Kidney epithelial cell (primary cell): ENCODE measurements at regions not wholly inside any gene's neighbourhood (a gene's known extent, or its start where the extent isn't known, plus 50 kb on each side); places are given as distances from the start of the nearest gene placed in this dataset.

ENCODE experiments used
- DNase-seq: peaks from one replicate; pipeline ENCODE4 v3.0.0-alpha.2; 2010; ENCODE audit warnings: low read depth
- H3K27me3 ChIP-seq: 2 replicates; pipeline ENCODE4 v1.6.0; 2011; ENCODE audit warnings: low read length; ENCODE audit not compliant: control insufficient read depth, insufficient read depth
- H3K36me3 ChIP-seq: 2 replicates; pipeline ENCODE4 v1.5.1; 2011; ENCODE audit warnings: low read length; ENCODE audit not compliant: control insufficient read depth, insufficient read depth
- H3K4me3 ChIP-seq: 2 replicates; pipeline ENCODE4 v1.5.1; 2011; ENCODE audit warnings: low read depth, mild to moderate bottlenecking, control low read depth, low read length
- TF ChIP-seq, protein P1 (sequence below): IDR thresholded peaks from 2 replicates; pipeline ENCODE4 v1.5.1; 2011; ENCODE audit warnings: mild to moderate bottlenecking, moderate library complexity, low read length, control low read depth, inconsistent platforms; ENCODE audit not compliant: insufficient read depth, poor library complexity, severe bottlenecking

DNA sequence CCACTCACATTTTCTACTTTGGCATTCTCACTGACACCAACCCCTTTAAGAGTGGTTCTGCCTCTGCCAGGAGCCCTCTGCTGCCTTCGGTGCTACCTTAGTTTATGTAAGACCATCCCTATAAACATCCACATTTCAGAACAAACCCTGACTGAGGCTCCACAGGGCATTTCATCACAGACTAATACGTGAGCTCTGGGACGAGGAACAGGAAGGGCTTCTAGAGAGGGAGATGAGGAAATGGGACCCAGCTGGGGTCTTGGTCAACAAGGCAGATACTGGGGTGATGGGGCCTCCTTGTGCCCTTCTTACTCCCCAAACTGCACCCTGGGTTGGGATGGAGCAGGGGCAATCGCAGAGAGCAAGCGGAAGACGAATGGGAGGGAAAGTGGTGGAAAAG is 86.5 kb upstream of the FYN start:
- H3K36me3 ChIP-seq, result no peaks in the 10 kb centered on the region
- H3K27me3 ChIP-seq, result no peaks in the 10 kb centered on the region
- DNase-seq, result no peak
- H3K4me3 ChIP-seq, result no peak overlapping the region
- TF ChIP-seq, protein P1, sequence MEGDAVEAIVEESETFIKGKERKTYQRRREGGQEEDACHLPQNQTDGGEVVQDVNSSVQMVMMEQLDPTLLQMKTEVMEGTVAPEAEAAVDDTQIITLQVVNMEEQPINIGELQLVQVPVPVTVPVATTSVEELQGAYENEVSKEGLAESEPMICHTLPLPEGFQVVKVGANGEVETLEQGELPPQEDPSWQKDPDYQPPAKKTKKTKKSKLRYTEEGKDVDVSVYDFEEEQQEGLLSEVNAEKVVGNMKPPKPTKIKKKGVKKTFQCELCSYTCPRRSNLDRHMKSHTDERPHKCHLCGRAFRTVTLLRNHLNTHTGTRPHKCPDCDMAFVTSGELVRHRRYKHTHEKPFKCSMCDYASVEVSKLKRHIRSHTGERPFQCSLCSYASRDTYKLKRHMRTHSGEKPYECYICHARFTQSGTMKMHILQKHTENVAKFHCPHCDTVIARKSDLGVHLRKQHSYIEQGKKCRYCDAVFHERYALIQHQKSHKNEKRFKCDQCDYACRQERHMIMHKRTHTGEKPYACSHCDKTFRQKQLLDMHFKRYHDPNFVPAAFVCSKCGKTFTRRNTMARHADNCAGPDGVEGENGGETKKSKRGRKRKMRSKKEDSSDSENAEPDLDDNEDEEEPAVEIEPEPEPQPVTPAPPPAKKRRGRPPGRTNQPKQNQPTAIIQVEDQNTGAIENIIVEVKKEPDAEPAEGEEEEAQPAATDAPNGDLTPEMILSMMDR, result no peak

DNA sequence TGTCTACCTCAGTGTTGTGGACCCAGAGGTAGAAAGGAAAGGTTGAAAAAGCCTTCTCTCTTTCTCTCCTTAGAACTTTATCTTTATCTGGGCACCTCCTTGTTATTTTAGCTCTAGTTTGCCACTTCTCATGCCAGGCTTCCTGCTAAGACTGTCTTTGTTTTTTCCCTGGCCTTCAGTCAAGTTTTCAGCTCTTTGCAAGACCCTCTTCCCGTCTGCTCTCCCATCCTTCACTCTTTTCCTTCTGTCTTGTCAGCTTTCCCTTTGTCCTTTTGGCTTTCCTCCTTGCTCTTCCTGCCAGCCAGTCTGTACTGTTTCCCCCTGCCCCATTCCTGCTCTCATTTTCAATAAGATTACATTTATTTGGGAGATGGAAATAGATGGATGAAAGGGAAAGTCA is 86.8 kb upstream of the CCN6 start:
- DNase-seq, result no peak
- no peak overlapping the region for H3K4me3 ChIP-seq
- H3K27me3 ChIP-seq, result no peaks in the 10 kb centered on the region
- no peaks in the 10 kb centered on the region for H3K36me3 ChIP-seq
- TF ChIP-seq, protein P1, result no peak

DNA sequence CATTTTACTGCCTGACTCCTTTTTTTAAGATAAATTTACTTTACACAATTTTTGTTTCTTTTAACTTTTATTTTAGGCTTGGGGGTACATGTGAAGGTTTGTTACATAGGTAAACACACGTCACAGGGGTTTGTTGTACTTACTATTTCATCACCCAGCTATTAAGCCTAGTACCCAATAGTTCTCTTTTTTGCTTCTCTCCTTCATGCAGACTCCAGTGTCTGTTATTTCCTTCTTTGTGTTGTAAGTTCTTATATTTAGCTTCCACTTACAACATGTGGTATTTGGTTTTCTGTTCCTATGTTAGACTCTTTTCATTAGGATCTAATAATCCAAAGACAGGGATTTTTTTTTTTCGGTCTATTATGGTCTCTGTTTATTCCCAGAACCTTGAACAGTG is 83.5 kb upstream of the CCN6 start:
- DNase-seq, result no peak
- H3K27me3 ChIP-seq, result no peaks in the 10 kb centered on the region
- H3K36me3 ChIP-seq, result no peaks in the 10 kb centered on the region
- H3K4me3 ChIP-seq, result no peak overlapping the region
- TF ChIP-seq, protein P1, result no peak

DNA sequence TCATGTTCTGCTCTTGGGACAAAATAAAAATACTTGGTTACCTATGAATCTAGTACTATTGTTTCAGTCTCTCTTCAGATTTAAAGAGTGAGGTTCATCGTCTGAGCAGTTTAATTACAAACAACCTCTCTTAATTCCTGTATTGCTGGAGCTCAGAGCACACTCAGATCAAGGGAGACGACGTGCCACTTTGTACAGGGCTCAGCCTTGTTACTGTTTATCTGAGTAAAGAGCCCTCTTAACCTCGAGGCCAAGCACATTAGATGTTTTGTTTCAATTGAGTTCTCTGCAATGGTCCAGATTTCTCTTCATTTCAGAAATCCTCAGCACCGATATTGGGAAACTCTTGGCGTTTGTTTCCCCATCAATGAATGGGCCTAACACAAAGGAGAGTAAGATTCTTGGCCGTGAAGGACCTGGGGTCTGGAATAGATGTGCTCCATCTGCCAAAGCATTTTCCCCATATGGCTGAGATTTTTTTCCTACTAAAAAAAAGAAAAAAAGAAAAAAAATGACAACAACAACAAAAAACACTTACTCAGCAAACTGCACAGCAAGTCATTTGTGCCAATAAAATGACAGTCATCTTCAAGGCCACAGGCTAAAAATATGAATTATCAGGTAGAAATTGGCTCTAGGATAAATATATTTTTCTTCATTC is 82.6 kb upstream of the CCN6 start:
- Histone ChIP-seq H3K36me3 (no peaks in the 10 kb centered on the region), H3K27me3 (no peaks in the 10 kb centered on the region), H3K4me3 (no peak overlapping the region)
- TF ChIP-seq, protein P1, result no peak
- no peak for DNase-seq

DNA sequence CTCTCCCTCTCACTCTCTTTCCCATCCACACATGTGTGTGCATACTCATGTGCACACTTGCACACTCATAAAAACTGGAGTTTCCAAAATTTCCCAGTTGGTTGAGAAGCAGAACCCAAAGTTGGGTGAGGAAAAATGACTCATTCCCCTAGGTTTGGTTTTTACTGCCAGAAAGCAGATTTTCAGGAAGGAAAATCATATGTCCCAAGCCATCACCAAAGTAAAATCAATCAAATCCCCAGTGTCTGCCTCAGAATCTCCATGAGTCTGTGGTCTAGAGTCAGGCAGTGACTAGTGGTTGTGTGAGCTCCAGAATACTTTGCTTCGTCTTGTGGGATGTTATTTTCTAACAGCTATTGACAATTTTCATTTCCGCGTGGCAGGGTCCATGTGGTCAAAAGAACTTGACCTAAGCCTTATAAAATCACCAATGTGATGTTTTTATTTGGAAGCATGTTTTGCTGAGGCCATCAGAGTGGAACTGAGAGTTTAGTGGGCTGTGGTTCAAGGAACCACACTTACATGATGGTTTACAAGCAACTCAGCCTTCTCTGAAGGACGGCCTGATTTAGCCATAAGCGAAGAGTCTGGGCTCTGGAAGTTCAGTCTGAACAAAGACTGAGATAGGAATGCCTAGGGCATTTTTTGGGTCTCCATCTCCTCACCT is 81.9 kb upstream of the CCN6 start:
- no peak overlapping the region for H3K4me3 ChIP-seq
- no peaks in the 10 kb centered on the region for H3K36me3 ChIP-seq
- H3K27me3 ChIP-seq, result no peaks in the 10 kb centered on the region
- no peak for DNase-seq
- TF ChIP-seq, protein P1, result no peak

DNA sequence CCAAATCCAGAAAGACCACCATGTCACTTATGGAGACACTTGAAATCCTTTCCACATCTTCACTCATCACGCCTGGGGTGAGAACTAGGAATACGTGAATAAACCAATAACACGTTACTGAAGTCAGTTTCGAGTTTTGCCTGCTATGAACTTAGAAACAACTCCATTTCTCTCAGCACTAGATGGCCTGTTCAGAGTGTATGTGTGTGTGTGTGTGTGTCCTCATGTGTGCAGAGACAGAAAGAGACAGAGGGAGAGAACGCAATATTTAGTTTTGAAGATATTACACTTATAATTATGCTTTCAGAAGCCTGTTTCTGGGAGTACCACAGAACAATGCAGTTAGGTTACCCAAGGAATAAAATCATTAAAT is 81.2 kb upstream of the CCN6 start:
- TF ChIP-seq, protein P1, result no peak
- Histone ChIP-seq H3K4me3 (no peak overlapping the region), H3K27me3 (no peaks in the 10 kb centered on the region), H3K36me3 (no peaks in the 10 kb centered on the region)
- no peak for DNase-seq
